HepG2 (cell line): ENCODE measurements at regions not wholly inside any gene's neighbourhood (a gene's known extent, or its start where the extent isn't known, plus 50 kb on each side); places are given as distances from the start of the nearest gene placed in this dataset.

ENCODE experiments used
- ATAC-seq: fragments of 200-7000 bp; cut with Tn5 transposase; 3 replicates; pipeline ENCODE4 v1.9.1; 2020; ENCODE audit warnings: mild to moderate bottlenecking, moderate library complexity
- BruUV-seq: library from RNA; stranded (reverse); fragments of 400-500 nt; replicated peaks from 2 replicates; lab custom pipeline; 2021; lab: Mats Ljungman, UMichigan
- CTCF ChIA-PET: fragments of 300-600 bp; formaldehyde crosslinking; extraction: SDS; loops from one replicate; lab custom pipeline; 2021; ENCODE audit warnings: low total read pairs, inconsistent platforms, low intra/inter-chr PET ratio; lab: Yijun Ruan, JAX
- POLR2A ChIA-PET: fragments of 350-600 bp; sonication (Branson Sonifier 250); formaldehyde crosslinking; loops from one replicate; lab custom pipeline; 2020; ENCODE audit warnings: antibody characterized with exemption, inconsistent platforms; lab: Yijun Ruan, JAX
- DNase-seq: peaks from one replicate; pipeline ENCODE4 v3.0.0-alpha.2; 2015; ENCODE audit warnings: low spot score
- FAIRE-seq: peaks from 3 replicates; lab custom pipeline; 2011; peaks lifted over from hg19 to GRCh38; lab: Jason Lieb, UNC
- H2AFZ ChIP-seq: one replicate; pipeline ENCODE4 v1.6.1; 2011; ENCODE audit warnings: low read length, inconsistent platforms
- H3K27ac ChIP-seq: fragments of 300-600 bp; 3 replicates; pipeline ENCODE4 v1.8.0; 2011; ENCODE audit warnings: mixed run types, mild to moderate bottlenecking, mixed read lengths, low read length, inconsistent platforms; ENCODE audit not compliant: insufficient read depth; ENCODE audit errors: extremely low read length
- H3K27me3 ChIP-seq, 2 experiments: fragments of 200-600 bp in 1 of 2; 2 replicates in 1 of 2; 3 replicates in 1 of 2; pipeline versions ENCODE4 v1.6.0 to v1.8.0; 2011; ENCODE audit warnings: low read length in 2 of 2, mild to moderate bottlenecking in 2 of 2, moderate library complexity in 2 of 2, inconsistent platforms in 1 of 2; ENCODE audit not compliant: insufficient read depth in 2 of 2, control insufficient read depth in 1 of 2
- H3K36me3 ChIP-seq, 2 experiments: fragments of 200-600 bp in 1 of 2; replicated peaks in 1 of 2; 2 replicates in 1 of 2; 3 replicates in 1 of 2; pipeline versions ENCODE4 v1.5.1 to v1.8.0; 2011; ENCODE audit warnings: low read length in 2 of 2, inconsistent platforms in 1 of 2; ENCODE audit not compliant: insufficient read depth in 2 of 2, control insufficient read depth in 1 of 2
- H3K4me1 ChIP-seq: 2 replicates; pipeline ENCODE4 v1.5.1; 2012; ENCODE audit warnings: low read length, inconsistent platforms; ENCODE audit not compliant: insufficient read depth
- H3K4me2 ChIP-seq: 2 replicates; pipeline ENCODE4 v1.6.0; 2011; ENCODE audit warnings: low read depth, low read length, inconsistent platforms
- H3K4me3 ChIP-seq, 3 experiments: fragments of 200-600 bp in 1 of 3; sonication (generic), shearing (Covaris generic) in 1 of 3; replicated peaks in 1 of 3; 2 replicates each; pipeline ENCODE4 v1.5.1; 2011 to 2016; ENCODE audit warnings: low read length in 3 of 3, inconsistent platforms in 2 of 3, low read depth in 2 of 3, mild to moderate bottlenecking in 2 of 3, control low read depth in 1 of 3, mixed read lengths in 1 of 3; ENCODE audit not compliant: insufficient read depth in 1 of 3
- H3K79me2 ChIP-seq: one replicate; pipeline ENCODE4 v1.6.1; 2011; ENCODE audit warnings: low read length, inconsistent platforms; ENCODE audit not compliant: insufficient read depth
- H3K9ac ChIP-seq: 2 replicates; pipeline ENCODE4 v1.6.0; 2011; ENCODE audit warnings: mild to moderate bottlenecking, low read depth, low read length, inconsistent platforms; ENCODE audit not compliant: insufficient read depth
- H3K9me3 ChIP-seq: 2 replicates; pipeline ENCODE4 v1.5.1; 2012; ENCODE audit warnings: mild to moderate bottlenecking, low read length
- H4K20me1 ChIP-seq: 2 replicates; pipeline ENCODE4 v1.6.0; 2011; ENCODE audit warnings: inconsistent platforms, mild to moderate bottlenecking, low read length, moderate library complexity; ENCODE audit not compliant: insufficient read depth
- SMARCC2 ChIP-seq: fragments of 450-650 bp; IDR thresholded peaks from 2 replicates; pipeline ENCODE4 v1.6.1; 2017; ENCODE audit warnings: antibody characterized with exemption, mild to moderate bottlenecking
- TOPORS ChIP-seq: sonication (generic); formaldehyde crosslinking; IDR thresholded peaks from 2 replicates; pipeline ENCODE4 v1.8.0; 2023; ENCODE audit warnings: mild to moderate bottlenecking, missing genetic modification reagents
- ZMYM2 ChIP-seq: sonication (generic); formaldehyde crosslinking; IDR thresholded peaks from 2 replicates; pipeline ENCODE4 v1.8.0; 2022; ENCODE audit warnings: mild to moderate bottlenecking, missing genetic modification reagents
- ZNF260 ChIP-seq: sonication (generic); formaldehyde crosslinking; IDR thresholded peaks from 2 replicates; pipeline ENCODE4 v1.4.0; 2020; ENCODE audit warnings: missing genetic modification reagents, low read depth, mild to moderate bottlenecking, borderline replicate concordance
- ZNF362 ChIP-seq: sonication (generic); formaldehyde crosslinking; IDR thresholded peaks from 2 replicates; pipeline ENCODE4 v1.4.0; 2020; ENCODE audit warnings: missing genetic modification reagents, mild to moderate bottlenecking, borderline replicate concordance
- WGBS: methylation state at CpG from one replicate; pipeline ENCODE4 v1.1.6; 2017; ENCODE audit warnings: low lambda C conversion rate; 5-methylcytosine and 5-hydroxymethylcytosine counted together
- in situ Hi-C: cut with HindIII; loops from 2 replicates; pipeline ENCODE4 v1.10.0; 2017; ENCODE audit warnings: low pct_unique_long_range_greater_than_20kb; ENCODE audit not compliant: extremely low pct_ligation_motif_present
- intact Hi-C: fragments of 100-400 bp; cut with micrococcal nuclease; formaldehyde crosslinking; loops from one replicate; pipeline ENCODE4 v1.10.0; 2022; ENCODE audit not compliant: unreplicated experiment

GRCh38 chr12:68439368-68440045 is 107.3 kb upstream of the MDM1 start:
- BruUV-seq = no TSS peak
- intact Hi-C loops = no loop called here
- CTCF ChIA-PET = no interaction called here
- Histone ChIP-seq H3K36me3 (no peaks in the 10 kb centered on the region), H3K9ac (no peak overlapping the region), H3K4me2 (no peak overlapping the region)
- DNase-seq = no peak
- in situ Hi-C loops = no loop called here
- TF ChIP-seq TOPORS (CRISPR knock-in tag) (no peak), ZNF362 (CRISPR knock-in tag) (no peak), SMARCC2 (no peak), ZNF260 (CRISPR knock-in tag) (no peak)
- TF ChIP-seq, all 625 proteins: peak for 0
- no peaks in the 10 kb centered on the region for H3K27me3 ChIP-seq
- H3K9me3 ChIP-seq = 0 out of 2 replicates have a peak, but pooled peaks cover 9% of the 10 kb centered on the region
- H3K4me1 ChIP-seq = no peaks in the 10 kb centered on the region
- POLR2A ChIA-PET = no interaction called here
- ATAC-seq (no peak), FAIRE-seq (no peak)
- 44% methylated on average over 4 of the region's 4 CpGs for WGBS
- H3K4me3 ChIP-seq = no peak overlapping the region
- H4K20me1 ChIP-seq = no peaks in the 10 kb centered on the region
- no peak overlapping the region for H3K27ac ChIP-seq
- no peak overlapping the region for H2AFZ ChIP-seq
- H3K79me2 ChIP-seq = no peaks in the 10 kb centered on the region

- H4K20me1 ChIP-seq = no peaks in the 10 kb centered on the region
- no peaks in the 10 kb centered on the region for H3K4me1 ChIP-seq
- POLR2A ChIA-PET = no interaction called here
- WGBS = 69% methylated on average over 5 of the region's 5 CpGs
- H3K9me3 ChIP-seq = 0 out of 2 replicates have a peak, but pooled peaks cover 8% of the 10 kb centered on the region
- intact Hi-C loops = no loop called here
- BruUV-seq = no TSS peak
- no peaks in the 10 kb centered on the region for H3K36me3 ChIP-seq
- H2AFZ ChIP-seq = no peak overlapping the region
- no peak for TF ChIP-seq ZMYM2
- in situ Hi-C loops = no loop called here
- H3K4me3 ChIP-seq = no peak overlapping the region
- H3K9ac ChIP-seq = no peak overlapping the region
- CTCF ChIA-PET = no interaction called here
- no peaks in the 10 kb centered on the region for H3K27me3 ChIP-seq
- FAIRE-seq (no peak), DNase-seq (no peak), ATAC-seq (no peak)
- no peak overlapping the region for H3K4me2 ChIP-seq
- H3K79me2 ChIP-seq = no peaks in the 10 kb centered on the region
- no peak overlapping the region for H3K27ac ChIP-seq
Measured at GRCh38 chr12:68440068-68440581, 108.0 kb upstream of the MDM1 start.
